ENCODE measurements at regions not wholly inside any gene's neighbourhood (a gene's known extent, or its start where the extent isn't known, plus 50 kb on each side); places are given as distances from the start of the nearest gene placed in this dataset.
"Not testable (repeated sequence)": the region's sequence is repeated elsewhere in the genome, so short reads cannot be mapped to it uniquely, and the experiment has no call there.

- Histone ChIP-seq H3K4me3 (no peak overlapping the region), H3K27ac (no peak overlapping the region)
- TF ChIP-seq CTCF (IDR thresholded peaks at IDR 0.05), result no peak
- no peak for DNase-seq (ENCODE audit: low spot score)
Observed at GRCh38 chr20:48377940-48378339, 449.9 kb downstream of the PREX1 start.

- Histone ChIP-seq H3K27ac (no peak overlapping the region), H3K4me3 (no peak overlapping the region)
- TF ChIP-seq CTCF (IDR thresholded peaks at IDR 0.05), result no peak
- no peak for DNase-seq (ENCODE audit: low spot score)
Observed at GRCh38 chr20:48375804-48376203, 452.0 kb downstream of the PREX1 start.

GRCh38 chr20:48374991-48375595 lies 452.7 kb downstream of the PREX1 start:
- TF ChIP-seq CTCF (IDR thresholded peaks at IDR 0.05), result no peak
- no peak for DNase-seq (ENCODE audit: low spot score)
- H3K4me3 ChIP-seq, result no peak overlapping the region
- peak overlapping the region in 1 of 2 donors; percentile 20 for H3K27ac ChIP-seq

GRCh38 chr20:48374031-48374907 lies 453.5 kb downstream of the PREX1 start:
- not testable (repeated sequence) for H3K4me3 ChIP-seq; DNase-seq (ENCODE audit: low spot score)
- H3K27ac ChIP-seq, result peak overlapping the region in 1 of 2 donors; percentile 20

GRCh38 chr20:48373555-48373934 lies 454.3 kb downstream of the PREX1 start:
- no peak overlapping the region for H3K4me3 ChIP-seq

GRCh38 chr20:48372851-48373554 lies 454.8 kb downstream of the PREX1 start:
- not testable (repeated sequence) for DNase-seq (ENCODE audit: low spot score); H3K4me3 ChIP-seq
- H3K27ac ChIP-seq, result peak overlapping the region in 1 of 2 donors; percentile 28

More at GRCh38 chr20:48373555-48373934, 454.3 kb downstream of the PREX1 start:
- DNase-seq (ENCODE audit: low spot score), result no peak
- peak overlapping the region in 1 of 2 donors; percentile 1 for H3K27ac ChIP-seq
- TF ChIP-seq CTCF (IDR thresholded peaks at IDR 0.05), result no peak

- no peak for TF ChIP-seq CTCF (IDR thresholded peaks at IDR 0.05)
- DNase-seq (ENCODE audit: low spot score), result no peak
- H3K27ac ChIP-seq, result no peak overlapping the region
- H3K4me3 ChIP-seq, result no peak overlapping the region
Observed at GRCh38 chr20:48371211-48371610, 456.6 kb downstream of the PREX1 start.

- Histone ChIP-seq H3K4me3 (peak overlapping the region; percentile 32), H3K27ac (peak overlapping the region in 1 of 2 donors; percentile 21)
- DNase-seq (ENCODE audit: low spot score), result not testable (repeated sequence)
Observed at GRCh38 chr20:48368580-48369021, 459.2 kb downstream of the PREX1 start.

GRCh38 chr20:48367541-48368358 lies 460.0 kb downstream of the PREX1 start:
- not testable (repeated sequence) for H3K27ac ChIP-seq

More at GRCh38 chr20:48367541-48368358, 460.0 kb downstream of the PREX1 start:
- H3K4me3 ChIP-seq; DNase-seq (ENCODE audit: low spot score): not testable (repeated sequence)
